Transverse colon (tissue), 4 donors: ENCODE measurements at regions not wholly inside any gene's neighbourhood (a gene's known extent, or its start where the extent isn't known, plus 50 kb on each side); places are given as distances from the start of the nearest gene placed in this dataset.
"Not testable (repeated sequence)": the region's sequence is repeated elsewhere in the genome, so short reads cannot be mapped to it uniquely, and the experiment has no call there.

Experiments
- DNase-seq: peaks from one replicate; pipeline ENCODE4 v3.0.0-alpha.2; 2019
- H3K27ac ChIP-seq, 4 donors: fragments of 200-600 bp; sonication (generic); 2 replicates each; pipeline ENCODE4 v1.5.1; 2016 to 2018; ENCODE audit warnings: inconsistent platforms in 4 of 4
- H3K27me3 ChIP-seq: fragments of 200-600 bp; sonication (generic); 2 replicates; pipeline ENCODE4 v1.5.1; 2017; ENCODE audit warnings: inconsistent platforms
- H3K36me3 ChIP-seq, 4 donors: fragments of 200-600 bp; sonication (generic); 2 replicates each; pipeline ENCODE4 v1.5.1; 2017 to 2019; ENCODE audit warnings: inconsistent platforms in 4 of 4
- H3K4me1 ChIP-seq, 4 donors: fragments of 200-600 bp; sonication (generic); 2 replicates each; pipeline ENCODE4 v1.5.1; 2017 to 2020; ENCODE audit warnings: inconsistent platforms in 4 of 4
- H3K4me3 ChIP-seq, 4 donors: fragments of 200-600 bp; sonication (generic); 1 replicate in 1 of 4; 2 replicates in 3 of 4; pipeline versions ENCODE4 v1.5.1 to v1.6.1; 2017 to 2019; ENCODE audit warnings: inconsistent platforms in 4 of 4
- H3K9me3 ChIP-seq, 2 donors: fragments of 200-600 bp; sonication (generic); 2 replicates each; pipeline ENCODE4 v1.5.1; 2017 to 2019; ENCODE audit warnings: inconsistent platforms in 2 of 2
- CTCF ChIP-seq, 5 experiments: fragments of 200-600 bp in 3 of 5; fragments of 450-650 bp in 2 of 5; sonication (generic) in 3 of 5; IDR thresholded peaks; 1 replicate in 2 of 5; 2 replicates in 3 of 5; pipeline ENCODE4 v1.5.1; 2016 to 2017; ENCODE audit warnings: antibody characterized with exemption in 5 of 5, inconsistent platforms in 3 of 5, mild to moderate bottlenecking in 2 of 5, moderate library complexity in 1 of 5
- EP300 ChIP-seq: sonication (generic); formaldehyde crosslinking; IDR thresholded peaks from one replicate; pipeline ENCODE4 v1.6.1; 2017; ENCODE audit warnings: antibody characterized with exemption, low read depth
- POLR2A ChIP-seq: fragments of 450-650 bp; IDR thresholded peaks from one replicate; pipeline ENCODE4 v1.6.1; 2016; ENCODE audit warnings: antibody characterized with exemption, mild to moderate bottlenecking, moderate library complexity
- POLR2AphosphoS5 ChIP-seq, 3 donors: sonication (generic); formaldehyde crosslinking; IDR thresholded peaks; one replicate each; pipeline ENCODE4 v1.6.1; 2016; ENCODE audit warnings: antibody characterized with exemption in 3 of 3
- WGBS, 2 donors: methylation state at CpG; one replicate each; pipeline ENCODE4 v1.1.5; 2018; ENCODE audit warnings: low coverage in 1 of 2; 5-methylcytosine and 5-hydroxymethylcytosine counted together
- in situ Hi-C, 4 donors: fragments of 200-750 bp; cut with MboI; loops; one replicate each; pipeline versions ENCODE4 v1.15.0 to v1.15.1; 2017; ENCODE audit warnings: low sequenced_read_pairs in 3 of 4, low pct_ligation_motif_present in 1 of 4, low pct_unique_long_range_greater_than_20kb in 1 of 4
- intact Hi-C: fragments of 100-400 bp; cut with DNase I; formaldehyde crosslinking; loops from one replicate; pipeline ENCODE4 v1.15.1; 2023; ENCODE audit warnings: low total_unique reads

- no peaks in the 10 kb centered on the region for H3K4me1 ChIP-seq
- intact Hi-C loops = no loop called here
- no peak for DNase-seq
- peaks cover 47% of the 10 kb centered on the region for H3K27me3 ChIP-seq
- no peak overlapping the region for H3K4me3 ChIP-seq
- no peak for TF ChIP-seq EP300
- TF ChIP-seq POLR2AphosphoS5 (IDR thresholded peaks at IDR 0.05) = no peak
- no peak for TF ChIP-seq CTCF (IDR thresholded peaks at IDR 0.05)
- no peak for TF ChIP-seq POLR2A
- in situ Hi-C loops = no loop called here
- H3K9me3 ChIP-seq = no peaks in the 10 kb centered on the region
- no peak overlapping the region for H3K27ac ChIP-seq
- no peaks in the 10 kb centered on the region for H3K36me3 ChIP-seq
- WGBS, 2 donors = 53 to 56% methylated on average over 2 to 4 of the region's 4 CpGs
These were observed 63.5 kb upstream of the OLIG2 start for GRCh38 chr21:32962268-32962667.

DNA sequence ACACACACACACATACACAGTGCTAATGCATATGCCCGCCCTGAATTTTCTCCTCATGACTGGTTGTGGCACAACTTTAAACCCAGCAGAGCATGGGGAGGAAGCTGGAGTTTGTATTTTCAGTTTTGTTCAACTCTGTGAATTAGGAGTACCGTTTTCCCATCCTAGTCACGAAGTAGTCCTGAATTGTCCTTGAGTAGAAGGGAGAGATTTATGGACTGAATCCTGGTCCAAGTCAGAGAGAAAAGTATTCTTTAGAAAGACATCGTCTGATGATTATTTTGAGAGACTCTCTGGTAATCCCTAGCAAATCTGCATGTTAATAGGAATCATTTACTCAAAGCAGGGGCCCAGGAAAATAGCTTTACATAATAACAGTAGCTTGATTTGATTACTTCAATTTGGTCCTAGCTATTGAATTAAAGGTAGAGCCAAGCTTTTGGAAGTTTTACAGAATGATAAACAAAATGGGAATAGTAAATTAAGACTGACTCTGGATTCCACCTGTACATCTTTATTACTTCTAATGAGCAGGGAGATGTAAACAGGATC lies 60.5 kb upstream of the OLIG2 start:
- Histone ChIP-seq H3K9me3 (no peaks in the 10 kb centered on the region), H3K4me1 (no peaks in the 10 kb centered on the region), H3K36me3 (no peaks in the 10 kb centered on the region), H3K4me3 (no peak overlapping the region), H3K27me3 (peaks cover 36% of the 10 kb centered on the region), H3K27ac (no peak overlapping the region)
- intact Hi-C loops (no loop called here), in situ Hi-C loops (no loop called here)
- 42 to 45% methylated on average over 4 of the region's 4 CpGs for WGBS, 2 donors
- TF ChIP-seq CTCF (IDR thresholded peaks at IDR 0.05) (no peak), EP300 (no peak), POLR2AphosphoS5 (IDR thresholded peaks at IDR 0.05) (no peak), POLR2A (no peak)
- DNase-seq = no peak

- WGBS, 2 donors = 60 to 71% methylated on average over 7 of the region's 7 CpGs
- Histone ChIP-seq H3K36me3 (no peaks in the 10 kb centered on the region), H3K27ac (no peak overlapping the region), H3K27me3 (peaks cover 34% of the 10 kb centered on the region), H3K4me1 (no peaks in the 10 kb centered on the region), H3K4me3 (no peak overlapping the region), H3K9me3 (no peaks in the 10 kb centered on the region)
- DNase-seq = no peak
- intact Hi-C loops = no loop called here
- TF ChIP-seq POLR2AphosphoS5 (IDR thresholded peaks at IDR 0.05) = no peak
- no peak for TF ChIP-seq EP300
- no peak for TF ChIP-seq POLR2A
- no peak for TF ChIP-seq CTCF (IDR thresholded peaks at IDR 0.05)
- in situ Hi-C loops = no loop called here
These were observed 59.6 kb upstream of the OLIG2 start for GRCh38 chr21:32966120-32966519.

DNA sequence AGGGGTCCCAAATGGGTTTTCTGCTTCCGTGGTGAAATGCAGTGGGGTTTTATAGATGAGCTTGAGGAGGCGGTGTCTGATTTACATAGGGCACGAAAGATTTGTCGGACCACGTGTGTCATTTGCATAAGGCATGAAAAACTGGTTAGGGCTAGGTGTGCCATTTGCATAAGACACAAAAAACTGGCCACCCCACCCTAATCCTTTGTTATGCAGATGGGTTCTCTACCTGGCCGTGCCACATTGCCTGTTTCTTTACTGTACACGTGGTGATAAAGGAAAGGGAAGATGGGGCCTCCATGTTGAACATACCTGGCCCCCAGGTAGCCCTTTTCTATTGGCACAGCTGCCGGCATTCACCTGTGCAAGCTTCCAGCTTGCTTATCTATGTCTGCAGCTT lies 57.6 kb upstream of the OLIG2 start:
- H3K27ac ChIP-seq, intact Hi-C loops, H3K4me3 ChIP-seq, DNase-seq, in situ Hi-C loops, H3K9me3 ChIP-seq, H3K4me1 ChIP-seq, H3K36me3 ChIP-seq: not testable (repeated sequence)
- H3K27me3 ChIP-seq = peaks cover 29% of the 10 kb centered on the region
- WGBS, 2 donors = 76 to 81% methylated on average over 7 to 8 of the region's 8 CpGs

DNA sequence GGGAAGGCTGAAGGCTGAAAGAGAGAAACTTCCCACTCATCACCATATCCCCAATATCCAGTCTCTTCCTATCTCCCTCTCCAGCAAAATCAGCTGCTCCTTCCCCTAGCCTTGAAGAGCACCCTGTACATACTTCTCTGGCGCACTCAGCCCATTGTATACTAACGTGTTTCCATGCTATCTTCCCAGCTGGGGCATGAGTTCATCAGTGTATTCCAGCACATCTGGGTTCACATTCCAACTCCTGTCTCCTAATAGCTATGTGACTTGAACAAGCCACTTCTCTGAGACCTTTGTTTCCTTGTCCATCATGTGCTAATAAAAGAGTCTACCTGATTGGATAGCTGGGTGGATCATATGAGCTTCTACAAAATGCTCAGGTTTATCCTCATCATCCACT lies 51.1 kb upstream of the OLIG2 start:
- 59 to 64% methylated on average over 2 of the region's 2 CpGs for WGBS, 2 donors
- TF ChIP-seq EP300 = no peak
- no peak for TF ChIP-seq POLR2A
- no peak for TF ChIP-seq POLR2AphosphoS5 (IDR thresholded peaks at IDR 0.05)
- TF ChIP-seq CTCF (IDR thresholded peaks at IDR 0.05) = no peak
- no peak overlapping the region for H3K4me3 ChIP-seq
- intact Hi-C loops (no loop called here), in situ Hi-C loops (no loop called here)
- H3K36me3 ChIP-seq = no peaks in the 10 kb centered on the region
- no peaks in the 10 kb centered on the region for H3K4me1 ChIP-seq
- no peak overlapping the region for H3K27ac ChIP-seq
- no peaks in the 10 kb centered on the region for H3K9me3 ChIP-seq
- H3K27me3 ChIP-seq = peaks cover 32% of the 10 kb centered on the region
- DNase-seq = no peak
